DOHH2 (cell line): ENCODE measurements at regions not wholly inside any gene's neighbourhood (a gene's known extent, or its start where the extent isn't known, plus 50 kb on each side); places are given as distances from the start of the nearest gene placed in this dataset.

Experiments used
- H3F3A ChIP-seq: fragments of 200-600 bp; sonication (generic), shearing (Covaris generic); 2 replicates; pipeline ENCODE4 v1.6.0; 2016; ENCODE audit warnings: antibody characterized with exemption, mild to moderate bottlenecking; ENCODE audit not compliant: control insufficient read depth, insufficient read depth
- H3K27ac ChIP-seq: fragments of 200-600 bp; sonication (generic); 2 replicates; pipeline ENCODE4 v1.5.1; 2014; ENCODE audit warnings: low read depth, mild to moderate bottlenecking, low read length, moderate library complexity
- H3K27me3 ChIP-seq: fragments of 200-600 bp; sonication (generic); 2 replicates; pipeline ENCODE4 v1.6.1; 2014; ENCODE audit warnings: mild to moderate bottlenecking, low read length, mixed read lengths; ENCODE audit not compliant: control insufficient read depth
- H3K36me3 ChIP-seq: fragments of 200-600 bp; sonication (generic); 2 replicates; pipeline ENCODE4 v1.6.1; 2014; ENCODE audit warnings: mild to moderate bottlenecking, low read length, moderate library complexity, mixed read lengths; ENCODE audit not compliant: control insufficient read depth
- H3K4me1 ChIP-seq: fragments of 200-600 bp; sonication (generic); 2 replicates; pipeline ENCODE4 v1.6.1; 2014; ENCODE audit warnings: mild to moderate bottlenecking, low read length, mixed read lengths; ENCODE audit not compliant: control insufficient read depth
- H3K4me2 ChIP-seq: fragments of 200-600 bp; sonication (generic); 2 replicates; pipeline ENCODE4 v1.6.0; 2014; ENCODE audit warnings: mild to moderate bottlenecking, low read length, moderate library complexity
- H3K4me3 ChIP-seq: fragments of 200-600 bp; sonication (generic); 2 replicates; pipeline ENCODE4 v1.5.1; 2014; ENCODE audit warnings: mild to moderate bottlenecking, low read length, mixed read lengths
- H3K79me2 ChIP-seq: fragments of 200-600 bp; sonication (generic); 2 replicates; pipeline ENCODE4 v1.6.1; 2014; ENCODE audit warnings: mild to moderate bottlenecking, low read length, mixed read lengths; ENCODE audit not compliant: control insufficient read depth
- H3K9me2 ChIP-seq: fragments of 200-600 bp; sonication (generic); replicated peaks from 2 replicates; pipeline ENCODE4 v1.6.1; 2014; ENCODE audit warnings: mild to moderate bottlenecking, low read length, mixed read lengths; ENCODE audit not compliant: control insufficient read depth
- H3K9me3 ChIP-seq: fragments of 200-600 bp; sonication (generic); 2 replicates; pipeline ENCODE4 v1.6.1; 2014; ENCODE audit warnings: antibody characterized with exemption, low read length, mixed read lengths; ENCODE audit not compliant: control insufficient read depth, insufficient read depth
- H4K20me1 ChIP-seq: fragments of 200-600 bp; sonication (generic); 2 replicates; pipeline ENCODE4 v1.6.0; 2014; ENCODE audit warnings: low read depth, mild to moderate bottlenecking, antibody characterized with exemption, low read length, moderate library complexity; ENCODE audit not compliant: control insufficient read depth, insufficient read depth
- EZH2phosphoT487 ChIP-seq: fragments of 200-600 bp; sonication (generic); IDR thresholded peaks from 2 replicates; pipeline ENCODE4 v1.6.1; 2017; ENCODE audit warnings: borderline replicate concordance, mild to moderate bottlenecking, antibody characterized with exemption, low read length, moderate library complexity, mixed read lengths
- TF ChIP-seq, protein P1 (sequence below): fragments of 200-600 bp; sonication (generic); IDR thresholded peaks from one replicate; pipeline ENCODE4 v1.5.1; 2014; ENCODE audit warnings: antibody characterized with exemption, mild to moderate bottlenecking, low read depth, low read length; ENCODE audit not compliant: poor library complexity, severe bottlenecking

DNA sequence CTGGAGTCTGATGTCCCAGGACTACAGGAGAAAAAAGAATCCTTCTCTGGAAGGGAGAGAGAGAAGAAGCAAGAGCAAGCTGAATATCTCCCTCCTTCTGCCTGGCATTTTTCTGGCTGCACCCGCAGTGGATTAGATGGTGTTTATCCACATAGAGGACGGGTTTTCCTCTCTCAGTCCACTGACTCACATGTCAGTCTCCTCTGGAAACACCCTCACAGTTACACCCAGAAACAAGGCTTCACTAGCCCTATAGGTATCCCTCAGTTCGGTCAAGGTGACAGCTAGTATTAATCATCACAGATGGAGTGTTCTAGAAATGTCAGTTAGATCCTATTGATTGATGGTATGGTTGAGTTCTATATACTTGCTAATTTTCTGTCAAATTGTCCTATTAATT, 87.9 kb downstream of the RHOU start:
- no peaks in the 10 kb centered on the region for H3K79me2 ChIP-seq
- H3K36me3 ChIP-seq = no peaks in the 10 kb centered on the region
- H3F3A ChIP-seq = no peaks in the 10 kb centered on the region
- H3K4me1 ChIP-seq = no peaks in the 10 kb centered on the region
- H3K9me3 ChIP-seq = no peaks in the 10 kb centered on the region
- H4K20me1 ChIP-seq = no peaks in the 10 kb centered on the region
- no peak for TF ChIP-seq EZH2phosphoT487
- TF ChIP-seq, protein P1, sequence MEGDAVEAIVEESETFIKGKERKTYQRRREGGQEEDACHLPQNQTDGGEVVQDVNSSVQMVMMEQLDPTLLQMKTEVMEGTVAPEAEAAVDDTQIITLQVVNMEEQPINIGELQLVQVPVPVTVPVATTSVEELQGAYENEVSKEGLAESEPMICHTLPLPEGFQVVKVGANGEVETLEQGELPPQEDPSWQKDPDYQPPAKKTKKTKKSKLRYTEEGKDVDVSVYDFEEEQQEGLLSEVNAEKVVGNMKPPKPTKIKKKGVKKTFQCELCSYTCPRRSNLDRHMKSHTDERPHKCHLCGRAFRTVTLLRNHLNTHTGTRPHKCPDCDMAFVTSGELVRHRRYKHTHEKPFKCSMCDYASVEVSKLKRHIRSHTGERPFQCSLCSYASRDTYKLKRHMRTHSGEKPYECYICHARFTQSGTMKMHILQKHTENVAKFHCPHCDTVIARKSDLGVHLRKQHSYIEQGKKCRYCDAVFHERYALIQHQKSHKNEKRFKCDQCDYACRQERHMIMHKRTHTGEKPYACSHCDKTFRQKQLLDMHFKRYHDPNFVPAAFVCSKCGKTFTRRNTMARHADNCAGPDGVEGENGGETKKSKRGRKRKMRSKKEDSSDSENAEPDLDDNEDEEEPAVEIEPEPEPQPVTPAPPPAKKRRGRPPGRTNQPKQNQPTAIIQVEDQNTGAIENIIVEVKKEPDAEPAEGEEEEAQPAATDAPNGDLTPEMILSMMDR = no peak
- peaks cover 13% of the 10 kb centered on the region; the same call in 1 of the 2 replicates for H3K27me3 ChIP-seq
- no peak overlapping the region for H3K4me3 ChIP-seq
- H3K4me2 ChIP-seq = no peak overlapping the region
- H3K9me2 ChIP-seq = no peaks in the 10 kb centered on the region
- no peak overlapping the region for H3K27ac ChIP-seq

GRCh38 chr1:228824366-228824765, 89.1 kb downstream of the RHOU start:
- TF ChIP-seq, protein P1 = no peak
- TF ChIP-seq EZH2phosphoT487 = no peak
- Histone ChIP-seq H3K27ac (no peak overlapping the region), H3K4me1 (no peaks in the 10 kb centered on the region), H4K20me1 (no peaks in the 10 kb centered on the region), H3K4me3 (no peak overlapping the region), H3K9me3 (no peaks in the 10 kb centered on the region), H3F3A (no peaks in the 10 kb centered on the region), H3K27me3 (peaks cover 13% of the 10 kb centered on the region; the same call in 1 of the 2 replicates), H3K36me3 (no peaks in the 10 kb centered on the region), H3K79me2 (no peaks in the 10 kb centered on the region), H3K4me2 (no peak overlapping the region), H3K9me2 (no peaks in the 10 kb centered on the region)

GRCh38 chr1:228825041-228825440, 89.8 kb downstream of the RHOU start:
- Histone ChIP-seq H3K9me2 (no peaks in the 10 kb centered on the region), H3F3A (no peaks in the 10 kb centered on the region), H3K4me1 (no peaks in the 10 kb centered on the region), H3K27ac (no peak overlapping the region), H4K20me1 (no peaks in the 10 kb centered on the region), H3K27me3 (peaks cover 13% of the 10 kb centered on the region; the same call in 1 of the 2 replicates), H3K4me2 (no peak overlapping the region), H3K79me2 (no peaks in the 10 kb centered on the region), H3K36me3 (no peaks in the 10 kb centered on the region), H3K9me3 (no peaks in the 10 kb centered on the region), H3K4me3 (no peak overlapping the region)
- TF ChIP-seq, protein P1 = no peak
- TF ChIP-seq EZH2phosphoT487 = no peak
